H9 (cell line): ENCODE measurements at regions not wholly inside any gene's neighbourhood (a gene's known extent, or its start where the extent isn't known, plus 50 kb on each side); places are given as distances from the start of the nearest gene placed in this dataset.

Experiments used
- DNase-seq: peaks from one replicate; pipeline ENCODE4 v3.0.0-alpha.2; 2017
- H2AFZ ChIP-seq: one replicate; pipeline ENCODE4 v1.6.1; 2013; ENCODE audit warnings: mild to moderate bottlenecking, low read length, control low read depth, moderate library complexity
- H2AK5ac ChIP-seq: 2 replicates; pipeline ENCODE4 v1.6.1; 2013; ENCODE audit warnings: low read length, control low read depth, mixed read lengths; ENCODE audit not compliant: insufficient read length
- H2BK120ac ChIP-seq: one replicate; pipeline ENCODE4 v1.6.1; 2013; ENCODE audit warnings: low read depth, mild to moderate bottlenecking, low read length, control low read depth, inconsistent platforms; ENCODE audit not compliant: poor library complexity, severe bottlenecking
- H2BK12ac ChIP-seq: 2 replicates; pipeline ENCODE4 v1.6.1; 2013; ENCODE audit warnings: low read length, control low read depth, mixed read lengths, low read depth; ENCODE audit not compliant: insufficient read length
- H2BK15ac ChIP-seq: 2 replicates; pipeline ENCODE4 v1.6.1; 2013; ENCODE audit warnings: low read depth, low read length, control low read depth
- H2BK20ac ChIP-seq: one replicate; pipeline ENCODE4 v1.6.1; 2013; ENCODE audit warnings: low read depth, mild to moderate bottlenecking, low read length, control low read depth, inconsistent platforms; ENCODE audit not compliant: poor library complexity, severe bottlenecking
- H2BK5ac ChIP-seq: 2 replicates; pipeline ENCODE4 v1.6.1; 2013; ENCODE audit warnings: low read length, control low read depth, mixed read lengths; ENCODE audit not compliant: insufficient read length
- H3K14ac ChIP-seq: 2 replicates; pipeline ENCODE4 v1.6.1; 2013; ENCODE audit warnings: low read length, control low read depth; ENCODE audit not compliant: insufficient read depth
- H3K18ac ChIP-seq: 2 replicates; pipeline ENCODE4 v1.6.1; 2013; ENCODE audit warnings: low read depth, mild to moderate bottlenecking, mixed read lengths, low read length, control low read depth; ENCODE audit not compliant: insufficient read length
- H3K23ac ChIP-seq: 2 replicates; pipeline ENCODE4 v1.6.1; 2013; ENCODE audit warnings: low read length, control low read depth, mixed read lengths, low read depth; ENCODE audit not compliant: insufficient read length
- H3K23me2 ChIP-seq: 2 replicates; pipeline ENCODE4 v1.6.1; 2013; ENCODE audit warnings: low read depth, mild to moderate bottlenecking, mixed read lengths, low read length, control low read depth; ENCODE audit not compliant: insufficient read length, poor library complexity, severe bottlenecking
- H3K27ac ChIP-seq: 2 replicates; pipeline ENCODE4 v1.5.1; 2013; ENCODE audit warnings: low read length, control low read depth, mixed read lengths, low read depth; ENCODE audit not compliant: insufficient read length
- H3K27me3 ChIP-seq: 2 replicates; pipeline ENCODE4 v1.6.1; 2013; ENCODE audit warnings: low read length, control low read depth, inconsistent platforms; ENCODE audit not compliant: insufficient read depth
- H3K4ac ChIP-seq: 2 replicates; pipeline ENCODE4 v1.6.1; 2013; ENCODE audit warnings: low read depth, mild to moderate bottlenecking, control low read depth, inconsistent platforms, low read length, moderate library complexity
- H3K4me1 ChIP-seq: 2 replicates; pipeline ENCODE4 v1.6.1; 2013; ENCODE audit warnings: low read length, control low read depth, inconsistent platforms; ENCODE audit not compliant: insufficient read depth
- H3K4me2 ChIP-seq: 2 replicates; pipeline ENCODE4 v1.6.1; 2013; ENCODE audit warnings: low read length, control low read depth, mixed read lengths; ENCODE audit not compliant: insufficient read length, insufficient read depth
- H3K56ac ChIP-seq: 2 replicates; pipeline ENCODE4 v1.6.1; 2013; ENCODE audit warnings: low read depth, mild to moderate bottlenecking, mixed read lengths, low read length, control low read depth; ENCODE audit not compliant: insufficient read length
- H3K79me1 ChIP-seq: 2 replicates; pipeline ENCODE4 v1.6.1; 2013; ENCODE audit warnings: low read depth, mild to moderate bottlenecking, moderate library complexity, low read length, control low read depth, inconsistent platforms; ENCODE audit not compliant: insufficient read depth, poor library complexity, severe bottlenecking
- H3K79me2 ChIP-seq: 2 replicates; pipeline ENCODE4 v1.6.1; 2013; ENCODE audit warnings: low read length, control low read depth, inconsistent platforms; ENCODE audit not compliant: insufficient read depth
- H3K9ac ChIP-seq: 2 replicates; pipeline ENCODE4 v1.6.1; 2013; ENCODE audit warnings: low read length, control low read depth, mixed read lengths; ENCODE audit not compliant: insufficient read length; ENCODE audit errors: extremely low read depth
- H3K9me3 ChIP-seq: one replicate; pipeline ENCODE4 v1.6.1; 2013; ENCODE audit warnings: low read depth, low read length, inconsistent platforms; ENCODE audit not compliant: control insufficient read depth
- H3T11ph ChIP-seq: one replicate; pipeline ENCODE4 v1.6.1; 2013; ENCODE audit warnings: mild to moderate bottlenecking, low read length, control low read depth, inconsistent platforms
- H4K20me1 ChIP-seq: one replicate; pipeline ENCODE4 v1.6.1; 2013; ENCODE audit not compliant: control insufficient read depth, insufficient read length, insufficient read depth
- H4K5ac ChIP-seq: 2 replicates; pipeline ENCODE4 v1.6.1; 2013; ENCODE audit warnings: low read depth, mild to moderate bottlenecking, mixed read lengths, low read length, control low read depth; ENCODE audit not compliant: insufficient read length
- H4K8ac ChIP-seq: replicated peaks from 2 replicates; pipeline ENCODE4 v1.6.1; 2013; ENCODE audit warnings: low read length, control low read depth, mixed read lengths, low read depth; ENCODE audit not compliant: insufficient read length
- H4K91ac ChIP-seq: 2 replicates; pipeline ENCODE4 v1.6.1; 2013; ENCODE audit warnings: low read depth, mild to moderate bottlenecking, moderate library complexity, mixed read lengths, low read length, control low read depth; ENCODE audit not compliant: insufficient read length
- H3K27ac Mint-ChIP-seq, 3 experiments: 2 replicates in 2 of 3; 3 replicates in 1 of 3; pipeline ENCODE4 v1.8.0; 2020 to 2021; ENCODE audit warnings: mixed read lengths in 3 of 3, mild to moderate bottlenecking in 1 of 3, moderate library complexity in 1 of 3
- H3K27me3 Mint-ChIP-seq: 2 replicates; pipeline ENCODE4 v1.8.0; 2021; ENCODE audit warnings: low read depth, mild to moderate bottlenecking, moderate library complexity, mixed read lengths
- H3K36me3 Mint-ChIP-seq, 3 experiments: 2 replicates in 2 of 3; 3 replicates in 1 of 3; pipeline ENCODE4 v1.8.0; 2020 to 2021; ENCODE audit warnings: low read depth in 3 of 3, mixed read lengths in 3 of 3; ENCODE audit not compliant: insufficient read depth in 1 of 3
- H3K4me1 Mint-ChIP-seq, 2 experiments: 2 replicates each; pipeline ENCODE4 v1.8.0; 2020; ENCODE audit warnings: mixed read lengths in 2 of 2
- H3K4me3 Mint-ChIP-seq, 2 experiments: 2 replicates in 1 of 2; 3 replicates in 1 of 2; pipeline ENCODE4 v1.8.0; 2020 to 2021; ENCODE audit warnings: mild to moderate bottlenecking in 2 of 2, mixed read lengths in 2 of 2, moderate library complexity in 1 of 2
- H3K9me3 Mint-ChIP-seq, 2 experiments: 2 replicates in 1 of 2; 3 replicates in 1 of 2; pipeline ENCODE4 v1.8.0; 2020; ENCODE audit warnings: mild to moderate bottlenecking in 2 of 2, mixed read lengths in 2 of 2, moderate library complexity in 1 of 2
- CTCF ChIP-seq: fragments of 200-600 bp; sonication (generic); conservative IDR thresholded peaks from 3 replicates; pipeline ENCODE4 v1.8.0; 2021; ENCODE audit warnings: antibody characterized with exemption, mild to moderate bottlenecking
- WGBS: extraction: QIAGEN DNeasy Blood & Tissue Kit; methylation state at CpG from one replicate; pipeline ENCODE4 v1.1.7; 2013; ENCODE audit warnings: missing lambda C conversion rate, low lambda C conversion rate, mixed read lengths; ENCODE audit not compliant: insufficient read length; ENCODE audit errors: extremely low coverage; 5-methylcytosine and 5-hydroxymethylcytosine counted together

GRCh38 chr16:5841974-5842373 is 744.4 kb upstream of the EEF2KMT start:
- no peak overlapping the region for H3K4me2 ChIP-seq
- H2BK15ac ChIP-seq: no peak overlapping the region
- H2BK5ac ChIP-seq: no peak overlapping the region
- no peaks in the 10 kb centered on the region for H3K79me2 ChIP-seq
- H3K9me3 ChIP-seq: no peaks in the 10 kb centered on the region
- no peak overlapping the region for H2AFZ ChIP-seq
- H3T11ph ChIP-seq: no peak overlapping the region
- H3K27me3 ChIP-seq: no peaks in the 10 kb centered on the region
- H3K27me3 Mint-ChIP-seq: no peaks in the 10 kb centered on the region
- H2BK12ac ChIP-seq: no peak overlapping the region
- H3K23ac ChIP-seq: no peak overlapping the region
- H3K79me1 ChIP-seq: no peaks in the 10 kb centered on the region
- WGBS: no CpG with 5 or more reads among the region's 7 CpGs
- no peaks in the 10 kb centered on the region for H3K23me2 ChIP-seq
- H4K91ac ChIP-seq: no peak overlapping the region
- no peak for DNase-seq
- no peak overlapping the region for H2AK5ac ChIP-seq
- no peak overlapping the region for H3K9ac ChIP-seq
- H4K8ac ChIP-seq: no peak overlapping the region
- no peaks in the 10 kb centered on the region for H3K4me1 ChIP-seq
- no peaks in the 10 kb centered on the region for H3K9me3 Mint-ChIP-seq
- peak overlapping the region; percentile 10 to 73 (median 68); a peak in 4 of 7 replicates for H3K27ac Mint-ChIP-seq
- no peak for TF ChIP-seq CTCF
- no peak overlapping the region for H3K27ac ChIP-seq
- H3K56ac ChIP-seq: no peak overlapping the region
- no peak overlapping the region for H3K14ac ChIP-seq
- peaks cover 15 to 18% of the 10 kb centered on the region in 2 experiments for H3K4me1 Mint-ChIP-seq
- no peak overlapping the region for H3K4ac ChIP-seq
- H3K4me3 Mint-ChIP-seq: no peak overlapping the region
- no peaks in the 10 kb centered on the region for H4K20me1 ChIP-seq
- H2BK120ac ChIP-seq: no peak overlapping the region
- H3K18ac ChIP-seq: no peak overlapping the region
- H3K36me3 Mint-ChIP-seq: no peaks in the 10 kb centered on the region
- no peak overlapping the region for H2BK20ac ChIP-seq
- H4K5ac ChIP-seq: no peak overlapping the region
